Upper lobe of right lung (tissue), 1 donor: ENCODE measurements at regions not wholly inside any gene's neighbourhood (a gene's known extent, or its start where the extent isn't known, plus 50 kb on each side); places are given as distances from the start of the nearest gene placed in this dataset.

Source experiments
- ATAC-seq: fragments of 200-7000 bp; cut with Tn5 transposase; one replicate; pipeline ENCODE4 v1.9.1; 2020; ENCODE audit warnings: mild to moderate bottlenecking, moderate library complexity
- DNase-seq: peaks from one replicate; pipeline ENCODE4 v3.0.0-alpha.2; 2020
- H3K27ac ChIP-seq: fragments of 200-600 bp; one replicate; pipeline ENCODE4 v1.8.0; 2022
- H3K27me3 ChIP-seq: fragments of 200-600 bp; one replicate; pipeline ENCODE4 v1.8.0; 2022; ENCODE audit warnings: mild to moderate bottlenecking
- H3K36me3 ChIP-seq: fragments of 200-600 bp; one replicate; pipeline ENCODE4 v1.8.0; 2022
- H3K4me1 ChIP-seq: fragments of 200-600 bp; one replicate; pipeline ENCODE4 v1.8.0; 2022
- H3K4me3 ChIP-seq: fragments of 200-600 bp; one replicate; pipeline ENCODE4 v1.8.0; 2022; ENCODE audit warnings: mild to moderate bottlenecking
- H3K9me3 ChIP-seq: fragments of 200-600 bp; one replicate; pipeline ENCODE4 v1.8.0; 2022
- intact Hi-C: fragments of 100-400 bp; cut with DNase I; formaldehyde crosslinking; loops from one replicate; pipeline ENCODE4 v1.11.0; 2022
- TF ChIP-seq, protein P1 (sequence below): fragments of 200-600 bp; IDR thresholded peaks from one replicate; pipeline ENCODE4 v1.8.0; 2022; ENCODE audit warnings: antibody characterized with exemption
- donor health status: DM: no; HTN: yes; CAD: no; lungs with severe emphysema.

DNA sequence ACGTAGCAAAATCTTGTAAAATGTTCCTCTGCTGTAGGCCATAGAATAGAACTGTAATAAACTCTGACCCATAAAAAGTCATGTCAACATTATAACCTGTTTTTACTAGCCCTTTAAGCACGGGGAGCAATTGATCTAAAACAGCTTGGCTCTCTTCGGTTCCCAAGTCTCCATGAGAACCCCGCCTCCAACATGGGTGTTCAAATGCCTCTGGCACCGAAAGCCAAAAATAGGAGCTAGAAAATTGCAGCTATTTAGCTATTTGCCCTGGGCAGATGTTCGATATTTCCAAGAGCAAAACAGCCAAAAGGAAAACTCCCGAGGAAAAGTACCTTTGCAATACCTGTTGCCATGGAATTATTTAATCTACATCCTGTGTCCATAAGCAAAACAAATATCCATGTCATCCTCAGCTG is 563.1 kb downstream of the EFNB2 start:
- ATAC-seq, result no peak
- Histone ChIP-seq H3K27me3 (no peaks in the 10 kb centered on the region), H3K4me1 (no peaks in the 10 kb centered on the region), H3K4me3 (no peak overlapping the region), H3K36me3 (no peaks in the 10 kb centered on the region), H3K9me3 (no peaks in the 10 kb centered on the region), H3K27ac (no peak overlapping the region)
- TF ChIP-seq, protein P1, sequence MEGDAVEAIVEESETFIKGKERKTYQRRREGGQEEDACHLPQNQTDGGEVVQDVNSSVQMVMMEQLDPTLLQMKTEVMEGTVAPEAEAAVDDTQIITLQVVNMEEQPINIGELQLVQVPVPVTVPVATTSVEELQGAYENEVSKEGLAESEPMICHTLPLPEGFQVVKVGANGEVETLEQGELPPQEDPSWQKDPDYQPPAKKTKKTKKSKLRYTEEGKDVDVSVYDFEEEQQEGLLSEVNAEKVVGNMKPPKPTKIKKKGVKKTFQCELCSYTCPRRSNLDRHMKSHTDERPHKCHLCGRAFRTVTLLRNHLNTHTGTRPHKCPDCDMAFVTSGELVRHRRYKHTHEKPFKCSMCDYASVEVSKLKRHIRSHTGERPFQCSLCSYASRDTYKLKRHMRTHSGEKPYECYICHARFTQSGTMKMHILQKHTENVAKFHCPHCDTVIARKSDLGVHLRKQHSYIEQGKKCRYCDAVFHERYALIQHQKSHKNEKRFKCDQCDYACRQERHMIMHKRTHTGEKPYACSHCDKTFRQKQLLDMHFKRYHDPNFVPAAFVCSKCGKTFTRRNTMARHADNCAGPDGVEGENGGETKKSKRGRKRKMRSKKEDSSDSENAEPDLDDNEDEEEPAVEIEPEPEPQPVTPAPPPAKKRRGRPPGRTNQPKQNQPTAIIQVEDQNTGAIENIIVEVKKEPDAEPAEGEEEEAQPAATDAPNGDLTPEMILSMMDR, result no peak
- DNase-seq, result no peak
- intact Hi-C loops, result no loop called here

DNA sequence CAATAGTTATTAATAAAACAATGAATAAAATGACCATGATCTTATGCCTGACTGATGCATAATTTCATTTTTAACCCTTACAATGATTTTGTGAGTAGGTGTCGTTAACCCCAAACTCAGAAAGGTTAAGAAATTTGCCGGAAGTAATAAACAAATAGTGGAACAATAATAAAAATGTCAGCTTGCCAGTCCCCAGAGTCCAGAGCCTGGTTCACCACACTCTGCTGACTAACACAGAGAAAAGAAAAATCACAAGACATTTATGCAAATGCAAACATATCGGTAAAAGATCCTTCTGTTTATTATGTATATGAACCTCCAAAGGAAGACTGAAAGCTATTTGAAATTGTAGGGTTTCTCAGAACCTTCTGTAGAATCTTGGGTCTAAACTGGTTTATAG is 563.7 kb downstream of the EFNB2 start:
- no peak overlapping the region for H3K27ac ChIP-seq
- TF ChIP-seq, protein P1, result no peak
- intact Hi-C loops, result no loop called here
- ATAC-seq, result no peak
- no peaks in the 10 kb centered on the region for H3K27me3 ChIP-seq
- H3K9me3 ChIP-seq, result no peaks in the 10 kb centered on the region
- no peak overlapping the region for H3K4me3 ChIP-seq
- H3K36me3 ChIP-seq, result no peaks in the 10 kb centered on the region
- DNase-seq, result no peak
- H3K4me1 ChIP-seq, result no peaks in the 10 kb centered on the region

DNA sequence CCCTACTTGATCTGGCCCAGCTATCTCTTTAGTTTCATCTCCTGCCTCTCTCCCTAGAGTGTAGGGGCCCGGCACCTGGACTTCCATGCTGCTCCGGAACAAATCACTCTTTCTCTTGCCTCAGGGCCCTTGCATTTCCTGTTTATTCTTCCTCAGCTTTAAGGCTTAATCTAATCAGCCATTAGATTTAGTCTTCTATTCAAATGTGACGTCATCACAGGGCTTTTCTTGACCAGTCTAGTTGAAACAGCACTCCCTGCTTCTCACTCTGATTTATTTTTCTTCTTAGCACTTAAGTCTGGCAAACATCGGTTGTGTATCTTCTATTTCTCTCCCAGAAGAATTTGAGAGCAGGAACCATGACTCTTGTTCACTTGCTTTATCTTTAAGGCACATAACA is 564.1 kb downstream of the EFNB2 start:
- TF ChIP-seq, protein P1, result no peak
- no peak for ATAC-seq
- Histone ChIP-seq H3K4me1 (no peaks in the 10 kb centered on the region), H3K27me3 (no peaks in the 10 kb centered on the region), H3K27ac (no peak overlapping the region), H3K36me3 (no peaks in the 10 kb centered on the region), H3K9me3 (no peaks in the 10 kb centered on the region), H3K4me3 (no peak overlapping the region)
- intact Hi-C loops, result no loop called here
- DNase-seq, result no peak

DNA sequence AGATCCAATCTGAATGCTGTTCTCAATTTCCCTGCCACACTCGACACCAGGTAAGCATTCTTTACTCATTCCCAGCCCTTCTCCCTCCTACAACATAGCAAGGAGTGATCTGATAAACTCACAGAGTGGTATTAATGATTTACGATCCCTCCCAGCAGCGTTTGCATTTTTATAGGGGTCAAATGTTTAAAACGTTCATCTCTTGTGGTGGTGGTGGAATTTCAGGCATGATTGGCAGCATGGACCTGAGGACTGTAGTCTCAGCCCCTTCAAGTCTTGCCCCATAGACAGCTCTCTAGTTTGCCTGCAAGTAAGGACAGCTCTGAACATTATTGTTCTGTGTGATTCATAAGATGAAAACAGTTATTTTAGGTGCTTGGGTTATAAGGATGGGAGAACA is 565.7 kb downstream of the EFNB2 start:
- Histone ChIP-seq H3K36me3 (no peaks in the 10 kb centered on the region), H3K27me3 (no peaks in the 10 kb centered on the region), H3K4me1 (no peaks in the 10 kb centered on the region), H3K9me3 (no peaks in the 10 kb centered on the region), H3K4me3 (no peak overlapping the region), H3K27ac (no peak overlapping the region)
- ATAC-seq, result peak; percentile 84
- intact Hi-C loops, result no loop called here
- DNase-seq, result no peak
- TF ChIP-seq, protein P1, result no peak

DNA sequence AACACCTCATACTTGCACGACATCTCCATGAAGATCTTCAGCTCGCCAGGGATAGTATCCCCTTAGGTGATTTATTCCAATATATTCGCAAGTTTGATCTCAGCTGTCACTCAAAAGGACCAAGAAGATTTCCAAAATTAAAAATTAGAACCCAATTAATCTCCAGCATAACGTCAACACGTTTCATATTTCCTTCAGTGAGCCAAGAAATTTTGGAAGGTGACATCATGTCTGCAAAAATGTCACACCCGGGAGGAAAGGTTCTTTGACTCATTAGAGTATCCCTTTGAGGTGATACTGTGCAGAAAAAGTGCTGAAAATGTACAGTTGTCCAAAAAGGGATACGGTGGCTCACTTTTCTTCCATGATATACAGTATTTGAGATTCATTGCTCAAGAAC is 569.6 kb downstream of the EFNB2 start:
- ATAC-seq, result no peak
- Histone ChIP-seq H3K4me3 (no peak overlapping the region), H3K4me1 (no peaks in the 10 kb centered on the region), H3K27ac (no peak overlapping the region), H3K9me3 (no peaks in the 10 kb centered on the region), H3K27me3 (no peaks in the 10 kb centered on the region), H3K36me3 (no peaks in the 10 kb centered on the region)
- TF ChIP-seq, protein P1, result no peak
- no peak for DNase-seq
- intact Hi-C loops, result no loop called here

DNA sequence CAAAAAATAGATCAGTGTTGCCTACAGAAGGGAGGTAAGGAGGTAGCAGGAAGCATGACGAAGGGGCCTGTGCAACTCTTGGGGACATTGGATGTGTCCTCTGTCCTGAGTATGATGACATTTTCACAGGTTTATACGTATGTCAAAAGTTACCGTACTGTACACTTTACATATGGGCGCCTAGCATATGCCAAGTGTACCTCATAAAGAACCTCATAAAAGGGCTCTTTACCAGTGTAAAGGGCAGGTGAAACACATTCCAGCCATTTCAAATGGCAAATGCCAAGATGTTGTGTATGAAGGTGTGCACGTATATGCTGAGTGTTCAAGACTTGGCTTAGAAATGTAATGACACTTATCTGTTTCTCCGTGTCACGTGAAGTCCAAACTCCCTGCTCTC is 573.4 kb downstream of the EFNB2 start:
- ATAC-seq (no peak), DNase-seq (no peak)
- Histone ChIP-seq H3K4me1 (no peaks in the 10 kb centered on the region), H3K4me3 (no peak overlapping the region), H3K36me3 (no peaks in the 10 kb centered on the region), H3K27ac (no peak overlapping the region), H3K9me3 (no peaks in the 10 kb centered on the region), H3K27me3 (no peaks in the 10 kb centered on the region)
- TF ChIP-seq, protein P1, result no peak
- intact Hi-C loops, result no loop called here
